Kidney (tissue), 13 donors: ENCODE measurements at regions not wholly inside any gene's neighbourhood (a gene's known extent, or its start where the extent isn't known, plus 50 kb on each side); places are given as distances from the start of the nearest gene placed in this dataset.
A peak's percentile ranks its signal among the peaks of the same experiment; 100 is the strongest.

ENCODE experiments used
- DNase-seq, 5 donors: peaks; one replicate each; pipeline ENCODE4 v3.0.0-alpha.2; 2013 to 2020
- FAIRE-seq: peaks from 2 replicates; lab custom pipeline; 2012; peaks lifted over from hg19 to GRCh38; lab: Jason Lieb, UNC
- H3K27ac ChIP-seq, 2 donors: one replicate each; pipeline ENCODE4 v1.7.0; 2013; ENCODE audit warnings: low read depth in 2 of 2, low read length in 2 of 2, inconsistent platforms in 1 of 2
- H3K27me3 ChIP-seq: one replicate; pipeline ENCODE4 v1.7.1; 2013; ENCODE audit warnings: low read length, inconsistent platforms; ENCODE audit not compliant: control insufficient read depth, insufficient read depth
- H3K36me3 ChIP-seq, 3 donors: one replicate each; pipeline versions ENCODE4 v1.7.0 to v1.7.1; 2013; ENCODE audit warnings: low read length in 3 of 3, control low read depth in 1 of 3, inconsistent platforms in 1 of 3; ENCODE audit not compliant: insufficient read depth in 3 of 3, control insufficient read depth in 2 of 3
- H3K4me1 ChIP-seq, 3 donors: one replicate each; pipeline versions ENCODE4 v1.7.0 to v1.7.1; 2013; ENCODE audit warnings: low read length in 3 of 3, inconsistent platforms in 1 of 3, low read depth in 1 of 3; ENCODE audit not compliant: control insufficient read depth in 2 of 3, insufficient read depth in 2 of 3
- H3K4me3 ChIP-seq, 3 donors: one replicate each; pipeline versions ENCODE4 v1.7.0 to v1.8.1; 2013; ENCODE audit warnings: low read length in 3 of 3, control low read depth in 1 of 3, inconsistent platforms in 1 of 3
- H3K9ac ChIP-seq, 3 donors: one replicate each; pipeline versions ENCODE4 v1.7.0 to v1.7.1; 2013; ENCODE audit warnings: low read length in 3 of 3, control low read depth in 1 of 3, inconsistent platforms in 1 of 3
- H3K9me3 ChIP-seq, 3 donors: one replicate each; pipeline versions ENCODE4 v1.7.0 to v1.7.1; 2013; ENCODE audit warnings: low read length in 3 of 3, control low read depth in 1 of 3, inconsistent platforms in 1 of 3; ENCODE audit not compliant: control insufficient read depth in 2 of 3, insufficient read depth in 1 of 3
- intact Hi-C: fragments of 100-400 bp; cut with DNase I; formaldehyde crosslinking; loops from one replicate; pipeline ENCODE4 v1.11.1; 2022
- TF ChIP-seq, protein P1 (sequence below): IDR thresholded peaks from 3 replicates; pipeline ENCODE4 v1.5.1; 2012; ENCODE audit warnings: mild to moderate bottlenecking, moderate library complexity, borderline replicate concordance; ENCODE audit not compliant: insufficient read depth; ENCODE audit errors: extremely low read depth
- donor health status: control.
- donor health status: control.
- donor health status: control.
- donor health status: control.
- donor health status: control.
- donor health status: DM: yes; HTN: yes; CAD: no.
- donor health status: Normal renal cell carcinoma (clear cell type).

- H3K9ac ChIP-seq, result no peak overlapping the region
- no peaks in the 10 kb centered on the region for H3K36me3 ChIP-seq
- no peaks in the 10 kb centered on the region for H3K9me3 ChIP-seq
- DNase-seq (no peak), FAIRE-seq (no peak)
- TF ChIP-seq, protein P1, sequence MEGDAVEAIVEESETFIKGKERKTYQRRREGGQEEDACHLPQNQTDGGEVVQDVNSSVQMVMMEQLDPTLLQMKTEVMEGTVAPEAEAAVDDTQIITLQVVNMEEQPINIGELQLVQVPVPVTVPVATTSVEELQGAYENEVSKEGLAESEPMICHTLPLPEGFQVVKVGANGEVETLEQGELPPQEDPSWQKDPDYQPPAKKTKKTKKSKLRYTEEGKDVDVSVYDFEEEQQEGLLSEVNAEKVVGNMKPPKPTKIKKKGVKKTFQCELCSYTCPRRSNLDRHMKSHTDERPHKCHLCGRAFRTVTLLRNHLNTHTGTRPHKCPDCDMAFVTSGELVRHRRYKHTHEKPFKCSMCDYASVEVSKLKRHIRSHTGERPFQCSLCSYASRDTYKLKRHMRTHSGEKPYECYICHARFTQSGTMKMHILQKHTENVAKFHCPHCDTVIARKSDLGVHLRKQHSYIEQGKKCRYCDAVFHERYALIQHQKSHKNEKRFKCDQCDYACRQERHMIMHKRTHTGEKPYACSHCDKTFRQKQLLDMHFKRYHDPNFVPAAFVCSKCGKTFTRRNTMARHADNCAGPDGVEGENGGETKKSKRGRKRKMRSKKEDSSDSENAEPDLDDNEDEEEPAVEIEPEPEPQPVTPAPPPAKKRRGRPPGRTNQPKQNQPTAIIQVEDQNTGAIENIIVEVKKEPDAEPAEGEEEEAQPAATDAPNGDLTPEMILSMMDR, result no peak
- no peak overlapping the region for H3K27ac ChIP-seq
- intact Hi-C loops, result no loop called here
- H3K4me3 ChIP-seq, result no peak overlapping the region
- no peaks in the 10 kb centered on the region for H3K27me3 ChIP-seq
- no peaks in the 10 kb centered on the region for H3K4me1 ChIP-seq
These were observed 738.3 kb upstream of the KIRREL3 start for GRCh38 chr11:127738771-127739286.

DNA sequence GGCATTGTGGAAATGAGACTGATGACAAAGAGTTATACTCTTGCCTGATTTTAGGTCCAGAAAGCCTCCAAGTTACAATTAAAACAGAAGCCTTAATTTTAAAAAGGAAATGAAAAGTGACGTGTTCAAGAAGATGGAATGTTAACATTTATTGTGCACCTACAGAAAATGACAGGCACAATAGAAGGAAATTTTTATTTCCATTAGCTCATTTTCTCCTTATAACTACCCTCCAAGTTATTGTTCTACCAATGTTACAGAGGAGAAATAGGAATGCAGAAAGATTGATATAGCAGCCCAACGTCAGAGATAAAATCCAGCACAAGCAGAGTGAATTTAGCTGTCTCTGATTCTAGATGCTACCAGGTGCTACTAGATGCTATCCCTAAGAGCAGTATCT is 736.9 kb upstream of the KIRREL3 start:
- H3K27ac ChIP-seq, result no peak overlapping the region
- H3K27me3 ChIP-seq, result no peaks in the 10 kb centered on the region
- intact Hi-C loops, result no loop called here
- no peaks in the 10 kb centered on the region for H3K36me3 ChIP-seq
- TF ChIP-seq, protein P1, result no peak
- no peak for FAIRE-seq
- H3K9me3 ChIP-seq, result no peaks in the 10 kb centered on the region
- DNase-seq, result no peak
- no peaks in the 10 kb centered on the region for H3K4me1 ChIP-seq
- no peak overlapping the region for H3K4me3 ChIP-seq
- no peak overlapping the region for H3K9ac ChIP-seq

DNA sequence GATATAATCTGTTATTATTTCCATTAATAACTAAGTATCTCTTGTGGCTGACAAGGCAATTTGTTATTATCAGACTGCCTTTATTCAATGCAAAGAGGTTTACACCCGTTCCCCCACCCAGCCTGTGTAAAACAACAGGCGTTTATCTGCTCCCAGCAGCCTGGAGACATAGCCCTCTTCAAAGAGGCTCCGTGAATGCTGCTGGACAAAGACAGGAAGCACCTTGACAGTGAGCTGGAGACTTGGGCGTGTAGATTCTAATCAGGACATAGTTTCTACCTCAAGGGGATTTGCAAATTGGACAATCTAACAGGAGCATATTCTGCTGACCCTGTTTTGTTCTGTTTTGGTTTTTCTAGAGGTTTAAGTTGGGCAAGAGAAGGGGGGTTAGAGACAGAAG is 733.0 kb upstream of the KIRREL3 start:
- H3K27ac ChIP-seq, result no peak overlapping the region
- no peak for FAIRE-seq

More for the DNA sequence above, 733.0 kb upstream of the KIRREL3 start:
- no peaks in the 10 kb centered on the region for H3K9me3 ChIP-seq
- no peaks in the 10 kb centered on the region for H3K27me3 ChIP-seq
- no peaks in the 10 kb centered on the region for H3K4me1 ChIP-seq
- intact Hi-C loops, result no loop called here
- no peak overlapping the region for H3K4me3 ChIP-seq
- no peak overlapping the region for H3K9ac ChIP-seq
- H3K36me3 ChIP-seq, result no peaks in the 10 kb centered on the region
- TF ChIP-seq, protein P1, result no peak
- peak in 2 of 5 donors; percentile 5 to 39 for DNase-seq
